Stimulated activated CD4-positive, alpha-beta T cell treated with anti-CD3 and anti-CD28 coated beads, Interleukin-15, amount 100 ng/mL, for 24 hours (primary cell): ENCODE measurements at regions not wholly inside any gene's neighbourhood (a gene's known extent, or its start where the extent isn't known, plus 50 kb on each side); places are given as distances from the start of the nearest gene placed in this dataset.
"Not testable (repeated sequence)": the region's sequence is repeated elsewhere in the genome, so short reads cannot be mapped to it uniquely, and the experiment has no call there.

Source experiments
- DNase-seq: peaks from one replicate; pipeline ENCODE4 v3.0.0-alpha.2; 2020

GRCh38 chr18:14964002-14964401 is 216.0 kb downstream of the ANKRD30B start:
- DNase-seq: no peak

- DNase-seq: no peak
Observed at GRCh38 chr18:14964406-14964805, 216.4 kb downstream of the ANKRD30B start.

GRCh38 chr18:14964976-14965375 is 217.0 kb downstream of the ANKRD30B start:
- not testable (repeated sequence) for DNase-seq

- DNase-seq: no peak
Observed at GRCh38 chr18:14965553-14965952, 217.6 kb downstream of the ANKRD30B start.

GRCh38 chr18:14967246-14967645 is 219.3 kb downstream of the ANKRD30B start:
- not testable (repeated sequence) for DNase-seq

GRCh38 chr18:14969500-14969899 is 221.5 kb downstream of the ANKRD30B start:
- no peak for DNase-seq

- DNase-seq: no peak
Observed at GRCh38 chr18:14970027-14970426, 222.1 kb downstream of the ANKRD30B start.

- DNase-seq: no peak
Observed at GRCh38 chr18:14971461-14972185, 223.7 kb downstream of the ANKRD30B start.

GRCh38 chr18:14973421-14973820 is 225.4 kb downstream of the ANKRD30B start:
- not testable (repeated sequence) for DNase-seq

- no peak for DNase-seq
Observed at GRCh38 chr18:14974088-14974487, 226.1 kb downstream of the ANKRD30B start.

GRCh38 chr18:14974576-14974975 is 226.6 kb downstream of the ANKRD30B start:
- no peak for DNase-seq

- DNase-seq: no peak
Observed at GRCh38 chr18:14975431-14975830, 227.5 kb downstream of the ANKRD30B start.

GRCh38 chr18:14976736-14977430 is 228.9 kb downstream of the ANKRD30B start:
- no peak for DNase-seq

GRCh38 chr18:14978191-14978590 is 230.2 kb downstream of the ANKRD30B start:
- no peak for DNase-seq

GRCh38 chr18:14978962-14979535 is 231.1 kb downstream of the ANKRD30B start:
- DNase-seq: peak; percentile 61

GRCh38 chr18:14979875-14980274 is 231.9 kb downstream of the ANKRD30B start:
- no peak for DNase-seq

- DNase-seq: not testable (repeated sequence)
Observed at GRCh38 chr18:14984531-14984930, 236.6 kb downstream of the ANKRD30B start.

- DNase-seq: not testable (repeated sequence)
Observed at GRCh38 chr18:14985291-14986013, 237.5 kb downstream of the ANKRD30B start.

- DNase-seq: not testable (repeated sequence)
Observed at GRCh38 chr18:14987377-14987776, 239.4 kb downstream of the ANKRD30B start.

GRCh38 chr18:14987960-14988710 is 240.2 kb downstream of the ANKRD30B start:
- not testable (repeated sequence) for DNase-seq

- DNase-seq: not testable (repeated sequence)
Observed at GRCh38 chr18:14989569-14989968, 241.6 kb downstream of the ANKRD30B start.

- peak; percentile 18 for DNase-seq
Observed at GRCh38 chr18:14991934-14992445, 244.0 kb downstream of the ANKRD30B start.
